GM12878 (cell line): ENCODE measurements at regions not wholly inside any gene's neighbourhood (a gene's known extent, or its start where the extent isn't known, plus 50 kb on each side); places are given as distances from the start of the nearest gene placed in this dataset.

Experiments used
- BCL11A ChIP-seq: IDR thresholded peaks from 2 replicates; pipeline ENCODE4 v1.6.1; 2011; ENCODE audit warnings: low read depth, low read length
- CEBPB ChIP-seq, 2 experiments: fragments of 150-350 bp in 1 of 2; IDR thresholded peaks; 2 replicates each; pipeline ENCODE4 v1.6.1; 2012 to 2014; ENCODE audit warnings: low read depth in 2 of 2, low read length in 2 of 2, borderline replicate concordance in 1 of 2, inconsistent platforms in 1 of 2
- CTCF ChIP-seq, 3 experiments: IDR thresholded peaks in 2 of 3; conservative IDR thresholded peaks in 1 of 3; 2 replicates each; pipeline ENCODE4 v1.5.1; 2011; ENCODE audit warnings: low read depth in 3 of 3, low read length in 3 of 3, mild to moderate bottlenecking in 3 of 3, control low read depth in 2 of 3, moderate library complexity in 2 of 3, inconsistent platforms in 1 of 3, mixed read lengths in 1 of 3; ENCODE audit not compliant: control insufficient read depth in 2 of 3, insufficient read depth in 1 of 3; ENCODE audit errors: extremely low read depth in 1 of 3
- FOXM1 ChIP-seq: IDR thresholded peaks from 2 replicates; pipeline ENCODE4 v1.6.1; 2012; ENCODE audit warnings: low read depth, mild to moderate bottlenecking, inconsistent platforms, low read length, moderate library complexity
- NR2C2 ChIP-seq: IDR thresholded peaks from 2 replicates; pipeline ENCODE4 v1.6.1; 2011; ENCODE audit warnings: borderline replicate concordance, low read depth; ENCODE audit not compliant: control insufficient read depth, insufficient read length
- TBL1XR1 ChIP-seq: IDR thresholded peaks from 2 replicates; pipeline ENCODE4 v1.6.1; 2012; ENCODE audit warnings: low read depth, low read length, improper control_type of control experiment

GRCh38 chr20:7728338-7728737, 211.9 kb downstream of the HAO1 start:
- TF ChIP-seq CEBPB (IDR thresholded peaks at IDR 0.05; ENCODE audit: borderline replicate concordance in 1 of 2, low read depth in 2 of 2, low read length in 2 of 2), result no peak
- TF ChIP-seq FOXM1, result no peak
- TF ChIP-seq BCL11A, result no peak
- no peak for TF ChIP-seq NR2C2
- no peak for TF ChIP-seq CTCF (IDR thresholded peaks at IDR 0.05 in 2 of 3, conservative IDR thresholded peaks at IDR 0.05 in 1 of 3; ENCODE audit: control insufficient read depth in 2 of 3, extremely low read depth in 1 of 3, insufficient read depth in 1 of 3, low read depth in 3 of 3, low read length in 3 of 3)
- TF ChIP-seq TBL1XR1, result no peak
